ENCODE measurements at regions not wholly inside any gene's neighbourhood (a gene's known extent, or its start where the extent isn't known, plus 50 kb on each side); places are given as distances from the start of the nearest gene placed in this dataset.

DNA sequence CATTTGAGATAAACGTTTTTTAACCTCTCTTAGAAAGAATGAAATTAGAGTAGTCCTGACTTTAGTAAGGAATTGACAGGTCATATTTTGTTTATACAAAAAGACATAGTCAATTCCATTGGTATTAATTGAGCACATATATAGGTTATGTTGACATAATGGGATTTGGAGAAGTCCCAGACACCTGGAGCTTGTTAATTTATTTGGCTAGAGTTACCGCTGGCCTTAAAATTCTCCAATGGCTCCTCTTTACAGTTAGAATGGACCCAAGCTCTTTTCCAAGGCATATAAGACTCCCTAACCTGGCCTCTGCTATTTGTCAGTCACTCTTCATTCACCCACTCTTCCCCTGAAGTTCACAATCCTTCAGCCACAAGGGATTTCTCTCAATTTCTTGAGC is 221.3 kb downstream of the CBLN4 start:
- H3K4me1 ChIP-seq (ENCODE audit: control insufficient read depth, insufficient read depth, low read length), result no peaks in the 10 kb centered on the region
- in situ Hi-C loops (cut with MboI) (no loop called here), intact Hi-C loops (cut with micrococcal nuclease; ENCODE audit: unreplicated experiment) (no loop called here)
- SMC1A ChIA-PET (ENCODE audit: uncharacterized antibody, unreplicated experiment), result interaction anchor here (0.7 kb wide), 1 partner anchor 801 kb away, joined by 3 read pairs; no protein-coding TSS in a partner anchor
- DNase-seq (ENCODE audit: low read depth, low spot score), result no peak
- H3K9ac ChIP-seq (ENCODE audit: control insufficient read depth, insufficient read depth, low read length), result no peak overlapping the region
- H3K79me2 ChIP-seq (ENCODE audit: control insufficient read depth, insufficient read depth, low read length), result no peaks in the 10 kb centered on the region
- H4K20me1 ChIP-seq (ENCODE audit: control insufficient read depth, insufficient read depth), result no peaks in the 10 kb centered on the region
- H3K27me3 ChIP-seq (replicated peaks in 1 of 2; ENCODE audit: control insufficient read depth in 2 of 2, insufficient read depth in 2 of 2, low read length in 1 of 2), result no peaks in the 10 kb centered on the region
- FAIRE-seq, result no peak
- H3K27ac ChIP-seq (ENCODE audit: control insufficient read depth, insufficient read depth), result no peak overlapping the region
- RAD21 ChIA-PET (ENCODE audit: unreplicated experiment), result no interaction called here
- CTCF ChIA-PET, result no interaction called here
- TF ChIP-seq BACH1 (IDR thresholded peaks at IDR 0.05; ENCODE audit: borderline replicate concordance) (no peak), MYB (IDR thresholded peaks at IDR 0.05; ENCODE audit: borderline replicate concordance, low read depth, low read length) (no peak), CEBPB (IDR thresholded peaks at IDR 0.05; ENCODE audit: borderline replicate concordance in 1 of 2, low read depth in 2 of 2, low read length in 2 of 2) (no peak), YY1 (IDR thresholded peaks at IDR 0.05; ENCODE audit: low read depth, low read length) (no peak), NFYA (IDR thresholded peaks at IDR 0.05; ENCODE audit: borderline replicate concordance, low read depth, low read length) (no peak), HDAC2 (IDR thresholded peaks at IDR 0.05) (no peak)
- TF ChIP-seq, protein P1, sequence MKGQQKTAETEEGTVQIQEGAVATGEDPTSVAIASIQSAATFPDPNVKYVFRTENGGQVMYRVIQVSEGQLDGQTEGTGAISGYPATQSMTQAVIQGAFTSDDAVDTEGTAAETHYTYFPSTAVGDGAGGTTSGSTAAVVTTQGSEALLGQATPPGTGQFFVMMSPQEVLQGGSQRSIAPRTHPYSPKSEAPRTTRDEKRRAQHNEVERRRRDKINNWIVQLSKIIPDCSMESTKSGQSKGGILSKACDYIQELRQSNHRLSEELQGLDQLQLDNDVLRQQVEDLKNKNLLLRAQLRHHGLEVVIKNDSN (IDR thresholded peaks at IDR 0.05; ENCODE audit: borderline replicate concordance, extremely low read length, insufficient read depth, low read depth, low read length), result no peak
- TF ChIP-seq, protein P2, sequence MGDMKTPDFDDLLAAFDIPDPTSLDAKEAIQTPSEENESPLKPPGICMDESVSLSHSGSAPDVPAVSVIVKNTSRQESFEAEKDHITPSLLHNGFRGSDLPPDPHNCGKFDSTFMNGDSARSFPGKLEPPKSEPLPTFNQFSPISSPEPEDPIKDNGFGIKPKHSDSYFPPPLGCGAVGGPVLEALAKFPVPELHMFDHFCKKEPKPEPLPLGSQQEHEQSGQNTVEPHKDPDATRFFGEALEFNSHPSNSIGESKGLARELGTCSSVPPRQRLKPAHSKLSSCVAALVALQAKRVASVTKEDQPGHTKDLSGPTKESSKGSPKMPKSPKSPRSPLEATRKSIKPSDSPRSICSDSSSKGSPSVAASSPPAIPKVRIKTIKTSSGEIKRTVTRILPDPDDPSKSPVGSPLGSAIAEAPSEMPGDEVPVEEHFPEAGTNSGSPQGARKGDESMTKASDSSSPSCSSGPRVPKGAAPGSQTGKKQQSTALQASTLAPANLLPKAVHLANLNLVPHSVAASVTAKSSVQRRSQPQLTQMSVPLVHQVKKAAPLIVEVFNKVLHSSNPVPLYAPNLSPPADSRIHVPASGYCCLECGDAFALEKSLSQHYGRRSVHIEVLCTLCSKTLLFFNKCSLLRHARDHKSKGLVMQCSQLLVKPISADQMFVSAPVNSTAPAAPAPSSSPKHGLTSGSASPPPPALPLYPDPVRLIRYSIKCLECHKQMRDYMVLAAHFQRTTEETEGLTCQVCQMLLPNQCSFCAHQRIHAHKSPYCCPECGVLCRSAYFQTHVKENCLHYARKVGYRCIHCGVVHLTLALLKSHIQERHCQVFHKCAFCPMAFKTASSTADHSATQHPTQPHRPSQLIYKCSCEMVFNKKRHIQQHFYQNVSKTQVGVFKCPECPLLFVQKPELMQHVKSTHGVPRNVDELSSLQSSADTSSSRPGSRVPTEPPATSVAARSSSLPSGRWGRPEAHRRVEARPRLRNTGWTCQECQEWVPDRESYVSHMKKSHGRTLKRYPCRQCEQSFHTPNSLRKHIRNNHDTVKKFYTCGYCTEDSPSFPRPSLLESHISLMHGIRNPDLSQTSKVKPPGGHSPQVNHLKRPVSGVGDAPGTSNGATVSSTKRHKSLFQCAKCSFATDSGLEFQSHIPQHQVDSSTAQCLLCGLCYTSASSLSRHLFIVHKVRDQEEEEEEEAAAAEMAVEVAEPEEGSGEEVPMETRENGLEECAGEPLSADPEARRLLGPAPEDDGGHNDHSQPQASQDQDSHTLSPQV (IDR thresholded peaks at IDR 0.05), result no peak
- TF ChIP-seq, protein P3, sequence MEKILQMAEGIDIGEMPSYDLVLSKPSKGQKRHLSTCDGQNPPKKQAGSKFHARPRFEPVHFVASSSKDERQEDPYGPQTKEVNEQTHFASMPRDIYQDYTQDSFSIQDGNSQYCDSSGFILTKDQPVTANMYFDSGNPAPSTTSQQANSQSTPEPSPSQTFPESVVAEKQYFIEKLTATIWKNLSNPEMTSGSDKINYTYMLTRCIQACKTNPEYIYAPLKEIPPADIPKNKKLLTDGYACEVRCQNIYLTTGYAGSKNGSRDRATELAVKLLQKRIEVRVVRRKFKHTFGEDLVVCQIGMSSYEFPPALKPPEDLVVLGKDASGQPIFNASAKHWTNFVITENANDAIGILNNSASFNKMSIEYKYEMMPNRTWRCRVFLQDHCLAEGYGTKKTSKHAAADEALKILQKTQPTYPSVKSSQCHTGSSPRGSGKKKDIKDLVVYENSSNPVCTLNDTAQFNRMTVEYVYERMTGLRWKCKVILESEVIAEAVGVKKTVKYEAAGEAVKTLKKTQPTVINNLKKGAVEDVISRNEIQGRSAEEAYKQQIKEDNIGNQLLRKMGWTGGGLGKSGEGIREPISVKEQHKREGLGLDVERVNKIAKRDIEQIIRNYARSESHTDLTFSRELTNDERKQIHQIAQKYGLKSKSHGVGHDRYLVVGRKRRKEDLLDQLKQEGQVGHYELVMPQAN (conservative IDR thresholded peaks at IDR 0.05), result no peak
- no peak overlapping the region for H3K4me2 ChIP-seq (ENCODE audit: control insufficient read depth, insufficient read depth)
- H2AFZ ChIP-seq (ENCODE audit: control insufficient read depth, low read depth, low read length), result no peak overlapping the region
- ATAC-seq, result no peak
- no peaks in the 10 kb centered on the region for H3K36me3 ChIP-seq (ENCODE audit: control insufficient read depth in 2 of 2, insufficient read depth in 2 of 2, low read length in 1 of 2)
- POLR2A ChIA-PET, result no interaction called here
- BruUV-seq (replicated peaks), result no TSS peak
- no peaks in the 10 kb centered on the region for H3K9me3 ChIP-seq (replicated peaks; ENCODE audit: control insufficient read depth, insufficient read depth, low read length)
- WGBS (ENCODE audit: insufficient coverage, insufficient replicate concordance, low lambda C conversion rate, missing lambda C conversion rate), result 0% methylated on average over 2 of the region's 2 CpGs
- H3K4me3 ChIP-seq, result no peak overlapping the region

All from GM12878 (cell line).